AG20443 (cell line): ENCODE measurements at regions not wholly inside any gene's neighbourhood (a gene's known extent, or its start where the extent isn't known, plus 50 kb on each side); places are given as distances from the start of the nearest gene placed in this dataset.
"Not testable (repeated sequence)": the region's sequence is repeated elsewhere in the genome, so short reads cannot be mapped to it uniquely, and the experiment has no call there.

Experiments used
- DNase-seq: peaks from one replicate; pipeline ENCODE4 v3.0.0; 2012; ENCODE audit warnings: low spot score, mixed read lengths

DNA sequence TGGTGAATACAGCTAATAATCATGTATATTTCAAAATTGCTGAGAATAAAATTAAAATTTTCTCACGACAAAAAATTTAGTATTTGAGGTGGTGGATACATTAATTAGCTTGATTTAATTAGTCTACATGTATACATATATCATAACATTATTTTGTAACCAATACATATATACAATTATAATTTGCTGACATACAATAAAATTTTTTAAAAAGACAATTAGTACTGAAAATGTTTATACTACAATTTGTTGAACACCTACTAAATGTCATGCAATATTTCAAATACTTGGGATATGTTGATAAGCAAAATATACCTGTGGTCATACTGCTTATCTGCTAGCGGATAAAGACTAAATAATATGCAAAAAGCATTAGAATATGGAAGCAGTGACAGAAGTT is 586.5 kb downstream of the SLITRK6 start:
- DNase-seq = no peak

DNA sequence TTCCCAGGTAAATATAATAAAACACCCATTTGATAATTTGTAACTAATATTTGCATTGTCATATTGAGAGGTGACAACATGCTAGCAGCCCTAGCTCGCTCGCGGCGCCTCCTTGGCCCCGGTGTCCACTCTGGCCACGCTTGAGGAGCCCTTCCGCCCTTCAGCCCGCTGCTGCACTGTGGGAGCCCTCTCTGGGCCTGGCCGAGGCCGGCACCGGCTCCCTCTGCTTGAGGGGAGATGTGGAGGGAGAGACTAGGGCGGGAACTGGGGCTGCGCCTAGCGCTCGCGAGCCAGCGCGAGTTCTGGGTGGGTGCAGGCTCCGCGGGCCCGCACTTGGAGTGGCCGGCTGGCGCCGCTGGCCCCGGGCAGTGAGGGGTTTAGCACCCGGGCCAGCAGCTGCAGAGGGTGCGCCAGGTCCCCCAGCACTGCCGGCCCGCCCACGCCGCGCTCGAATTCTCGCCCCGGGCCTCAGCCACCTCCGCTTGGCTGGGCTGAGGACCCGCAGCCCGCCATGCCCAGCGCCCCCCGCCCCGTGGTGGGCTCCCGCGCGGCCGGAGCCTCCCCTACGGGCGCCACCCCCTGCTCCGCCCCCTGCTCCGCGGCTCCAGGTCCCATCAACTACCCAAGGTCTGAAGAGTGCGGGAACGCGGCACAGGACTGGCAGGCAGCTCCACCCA is 594.4 kb downstream of the SLITRK6 start:
- DNase-seq = no peak

GRCh38 chr13:85197431-85197830 is 601.8 kb downstream of the SLITRK6 start:
- DNase-seq = no peak

DNA sequence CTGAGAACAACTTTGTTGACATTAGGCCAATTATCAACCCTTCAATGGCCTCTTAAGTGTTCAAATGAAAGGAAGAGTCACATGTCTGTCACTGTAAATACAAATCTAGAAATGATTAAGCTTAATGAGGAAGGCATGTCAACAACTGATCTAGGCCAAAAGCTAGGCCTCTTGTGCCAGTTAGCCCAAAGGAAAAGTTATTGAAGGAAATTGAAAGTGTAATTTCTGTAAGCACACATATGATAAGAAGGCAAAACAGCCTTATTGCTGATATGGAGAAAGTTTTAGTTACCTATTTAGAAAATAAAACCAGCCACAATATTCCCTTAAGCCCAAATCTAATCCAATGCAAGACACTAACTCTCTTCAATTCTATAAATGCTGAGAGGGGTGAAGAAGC is 604.7 kb downstream of the SLITRK6 start:
- no peak for DNase-seq

DNA sequence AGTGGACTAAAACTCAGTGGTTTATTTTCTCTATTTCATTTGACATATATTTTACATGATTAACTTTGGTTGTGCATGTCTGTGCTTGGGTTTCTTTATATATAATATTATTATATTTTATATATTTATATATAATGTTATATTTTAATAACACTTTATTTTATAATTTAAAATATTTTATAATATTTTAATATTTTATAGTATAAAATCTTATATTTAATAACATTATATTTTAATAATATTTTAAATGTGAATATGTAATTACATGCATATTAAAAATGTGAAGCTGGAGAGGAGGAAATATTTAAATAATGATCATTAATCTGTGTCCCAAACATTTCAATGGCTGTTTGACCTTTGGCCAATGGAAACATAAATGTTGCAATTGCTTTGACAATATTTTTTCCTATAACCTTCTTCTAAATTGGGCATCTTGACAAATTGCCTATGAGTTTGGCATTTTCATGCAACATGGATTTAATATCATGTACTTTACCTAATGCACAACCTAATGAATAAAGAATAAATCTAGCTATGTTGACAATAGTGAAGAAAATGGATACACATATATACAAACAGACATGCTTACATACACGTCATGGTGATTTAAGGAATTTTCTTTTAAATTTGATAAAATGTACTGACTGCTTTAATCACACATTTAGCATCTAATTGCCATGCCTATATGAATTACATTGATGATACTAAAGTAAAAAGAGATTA is 607.1 kb downstream of the SLITRK6 start:
- DNase-seq = no peak

DNA sequence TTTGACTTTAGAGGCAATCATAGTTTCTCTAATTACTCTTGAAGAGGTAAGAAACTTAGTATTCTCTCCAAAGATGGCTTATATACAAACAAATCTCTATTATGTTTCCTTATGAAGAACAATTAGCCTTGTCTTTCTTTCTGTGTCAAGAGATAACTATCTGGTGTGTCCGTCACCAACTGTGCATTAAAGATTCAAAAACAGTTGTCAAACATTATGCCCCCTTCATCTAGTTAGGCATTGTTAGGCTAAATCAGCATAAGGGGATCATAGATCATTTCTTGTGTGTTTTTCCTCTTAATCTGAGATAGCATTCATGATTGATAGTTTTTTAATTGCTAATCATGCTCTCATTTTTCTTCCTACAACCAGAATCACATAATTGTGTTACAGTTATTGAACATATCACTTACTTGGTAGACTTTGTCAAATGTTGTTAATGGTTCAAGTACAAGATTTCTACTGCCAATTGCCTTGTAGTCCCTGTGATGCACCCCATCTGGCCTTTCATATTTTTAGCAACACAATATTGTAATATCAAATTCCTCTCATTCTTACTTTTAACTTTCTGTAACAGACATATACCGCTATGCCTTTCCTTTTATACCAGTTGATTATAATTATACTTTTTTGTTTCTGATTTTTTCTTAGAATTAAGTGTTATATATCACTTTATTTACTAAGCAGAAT is 612.7 kb downstream of the SLITRK6 start:
- no peak for DNase-seq

GRCh38 chr13:85174291-85174690 is 624.9 kb downstream of the SLITRK6 start:
- no peak for DNase-seq

- no peak for DNase-seq
These were observed 628.8 kb downstream of the SLITRK6 start for GRCh38 chr13:85170372-85170771.

DNA sequence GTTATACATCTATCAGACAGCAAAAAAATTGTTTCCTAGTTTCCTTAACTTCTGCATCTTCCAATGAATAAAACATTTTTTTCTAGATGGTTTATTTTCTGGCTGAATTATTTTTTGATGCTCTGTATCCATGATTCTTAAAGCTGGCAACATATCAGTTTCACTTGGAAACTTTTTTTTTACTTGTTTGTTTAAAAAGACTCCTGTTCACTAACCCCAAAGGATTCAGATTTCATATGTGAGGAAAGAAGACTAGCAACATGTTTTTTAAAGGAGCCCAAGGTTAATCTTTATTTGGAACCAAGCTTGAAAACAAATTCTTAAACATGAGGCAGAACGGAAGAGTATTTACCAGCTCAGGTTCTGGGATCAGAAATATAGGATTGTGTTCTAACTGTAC is 632.3 kb downstream of the SLITRK6 start:
- DNase-seq = no peak

DNA sequence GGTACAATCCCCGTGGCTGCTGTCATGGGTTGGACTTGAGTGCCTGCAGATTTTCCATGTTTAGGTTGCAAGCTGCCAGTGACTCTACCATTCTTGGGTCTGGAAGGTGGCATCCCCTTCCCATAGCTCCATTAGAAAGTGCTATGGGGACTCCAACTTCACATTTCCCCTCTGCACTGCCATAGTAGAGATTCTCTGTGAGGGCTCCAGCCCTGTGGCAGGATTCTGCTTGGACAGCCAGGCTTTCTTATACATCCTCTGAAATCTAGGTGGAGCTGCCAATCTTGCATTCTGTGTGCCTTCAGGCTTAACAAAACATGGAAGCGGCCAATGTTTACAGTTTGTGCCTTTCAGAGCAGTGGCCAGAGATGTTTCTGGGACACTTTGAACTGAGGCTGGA is 636.2 kb downstream of the SLITRK6 start:
- DNase-seq = no peak

DNA sequence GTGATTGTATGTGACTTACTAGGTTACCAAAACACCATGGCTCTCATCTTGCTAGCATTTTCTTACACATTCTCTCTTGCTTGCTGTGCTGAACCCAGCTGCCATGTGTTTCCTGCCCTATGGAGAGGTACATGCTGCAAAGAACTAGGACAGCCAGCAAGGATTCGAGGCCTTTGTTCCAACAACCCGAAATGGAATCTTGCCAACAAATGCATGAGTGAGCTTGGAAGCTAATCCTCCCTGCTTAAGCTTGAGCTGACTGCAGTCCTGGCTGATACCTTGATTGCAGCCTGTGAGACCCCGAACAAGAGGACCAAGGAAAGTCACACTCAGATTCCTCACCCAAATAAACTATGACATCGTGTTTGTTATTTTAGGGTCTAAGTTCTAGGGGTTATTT is 651.2 kb downstream of the SLITRK6 start:
- no peak for DNase-seq

GRCh38 chr13:85142351-85142927 is 656.8 kb downstream of the SLITRK6 start:
- DNase-seq = no peak

DNA sequence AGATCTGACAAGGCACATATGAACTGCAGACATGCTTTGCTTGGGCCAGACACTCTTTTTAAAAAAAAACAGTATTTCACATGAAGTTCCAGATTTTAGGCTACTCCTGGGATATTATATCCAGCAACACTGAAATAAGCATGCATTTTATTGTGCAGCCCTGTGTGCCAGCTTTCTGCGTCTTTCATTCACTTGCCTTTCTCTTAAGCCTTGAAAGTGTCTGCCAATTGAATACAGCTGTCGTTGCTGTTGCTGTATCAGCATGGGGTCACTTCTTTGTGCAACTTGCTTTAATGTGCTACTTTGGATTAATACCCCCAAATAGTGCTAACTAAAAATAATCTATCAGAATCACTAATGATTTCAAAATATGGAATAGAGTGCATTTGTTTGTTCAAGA is 657.8 kb downstream of the SLITRK6 start:
- no peak for DNase-seq

- no peak for DNase-seq
These were observed 659.0 kb downstream of the SLITRK6 start for GRCh38 chr13:85140192-85140591.

GRCh38 chr13:85137516-85137915 is 661.7 kb downstream of the SLITRK6 start:
- DNase-seq = no peak

DNA sequence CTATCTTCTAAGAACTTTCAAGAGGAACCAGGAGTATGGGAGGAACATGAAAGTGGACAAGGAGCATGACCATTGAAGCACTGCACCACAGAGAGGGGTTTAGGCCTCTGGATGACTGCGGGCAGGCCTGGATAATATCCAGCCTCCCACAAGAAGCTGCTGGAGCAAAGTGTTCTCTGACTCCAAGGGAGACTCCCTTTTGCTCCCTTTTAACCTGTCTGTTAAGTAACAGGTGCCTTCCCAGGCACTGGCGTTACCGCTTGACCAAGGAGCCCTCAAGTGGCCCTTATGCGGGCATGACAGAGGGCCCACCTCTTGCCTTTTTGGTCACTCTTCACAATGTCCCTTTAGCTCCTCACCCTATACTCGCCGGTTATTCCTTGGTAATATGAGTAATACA is 666.2 kb downstream of the SLITRK6 start:
- DNase-seq = no peak

DNA sequence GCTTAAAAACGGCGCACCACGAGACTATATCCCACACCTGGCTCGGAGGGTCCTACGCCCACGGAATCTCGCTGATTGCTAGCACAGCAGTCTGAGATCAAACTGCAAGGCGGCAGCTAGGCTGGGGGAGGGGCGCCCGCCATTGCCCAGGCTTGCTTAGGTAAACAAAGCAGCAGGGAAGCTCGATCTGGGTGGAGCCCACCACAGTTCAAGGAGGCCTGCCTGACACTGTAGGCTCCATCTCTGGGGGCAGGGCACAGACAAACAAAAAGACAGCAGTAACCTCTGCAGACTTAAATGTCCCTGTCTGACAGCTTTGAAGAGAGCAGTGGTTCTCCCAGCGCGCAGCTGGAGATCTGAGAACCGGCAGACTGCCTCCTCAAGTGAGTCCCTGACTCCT is 675.7 kb downstream of the SLITRK6 start:
- not testable (repeated sequence) for DNase-seq

DNA sequence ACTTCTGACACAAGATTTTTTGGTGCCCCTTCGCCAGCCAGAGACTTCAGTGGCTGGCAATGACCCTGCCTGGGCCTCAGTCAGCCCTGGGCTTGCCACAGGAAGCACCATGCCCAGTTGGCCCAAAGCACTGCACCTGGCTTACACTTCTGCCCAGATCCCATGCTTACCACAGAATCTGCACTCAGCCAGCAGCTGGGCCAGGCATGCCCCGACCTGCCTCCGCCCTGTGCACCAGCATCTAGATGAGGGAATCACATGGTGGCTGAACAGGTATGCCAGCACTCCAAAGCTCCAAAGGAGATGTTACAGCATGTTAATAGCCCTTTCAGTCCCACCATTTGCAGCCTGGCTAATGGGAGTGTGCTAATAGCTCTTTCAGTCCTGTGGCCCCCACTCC is 690.9 kb downstream of the SLITRK6 start:
- no peak for DNase-seq

DNA sequence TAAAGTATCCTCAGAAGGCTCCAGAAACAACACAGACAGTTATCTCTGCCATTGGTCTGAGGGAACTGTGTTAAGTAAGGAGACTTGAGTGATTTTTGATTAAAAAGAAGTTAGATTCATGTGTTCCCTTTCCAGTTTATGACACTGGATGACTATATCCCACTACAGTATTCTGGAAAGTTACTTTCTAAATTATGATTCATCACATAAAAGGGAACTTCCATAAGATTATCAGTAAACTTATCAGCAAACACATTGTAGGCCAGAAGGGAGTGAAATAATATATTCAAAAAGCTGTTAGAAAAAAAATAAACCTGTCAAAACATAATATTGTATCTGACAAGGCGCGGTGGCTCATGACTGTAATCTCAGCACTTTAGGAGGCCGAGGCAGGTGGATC is 700.0 kb downstream of the SLITRK6 start:
- DNase-seq = no peak

DNA sequence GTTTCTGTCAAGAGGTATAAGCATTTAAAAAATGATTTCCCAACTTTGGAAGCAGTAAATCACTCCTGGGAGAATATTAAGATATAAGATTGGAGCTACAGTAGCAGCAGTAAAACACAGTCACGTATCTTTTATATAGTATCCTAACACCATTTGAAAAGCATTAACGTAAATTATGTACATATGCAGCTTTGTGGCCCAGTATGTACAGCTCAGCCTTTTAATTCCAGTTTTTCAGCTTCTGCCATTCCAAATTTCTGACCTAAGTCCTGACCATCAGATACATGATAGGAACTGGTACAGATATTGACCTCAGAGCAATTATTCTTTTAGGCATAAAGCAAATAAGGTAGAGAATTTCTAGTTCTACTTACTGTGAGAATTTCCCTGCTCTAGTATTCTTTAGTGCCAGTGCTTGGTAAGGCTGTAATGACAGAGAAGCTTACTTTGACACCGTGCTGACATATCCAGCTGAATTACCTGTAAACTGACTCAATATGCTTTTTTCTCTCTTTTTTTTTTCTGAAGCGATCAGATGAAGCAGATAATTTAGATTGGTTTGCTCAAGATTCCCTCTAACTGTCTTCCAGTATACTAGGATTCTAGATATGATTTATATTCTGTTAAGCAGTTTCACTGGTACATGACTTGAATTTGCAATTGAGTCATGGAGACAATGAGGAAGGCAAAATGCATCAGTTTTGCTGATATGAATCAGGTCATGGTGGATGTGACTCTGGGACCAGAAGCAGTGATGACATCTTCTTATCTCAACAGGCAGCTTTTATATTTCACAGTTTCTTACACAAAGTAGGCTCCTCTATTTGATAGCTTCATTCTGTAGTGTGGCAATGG is 703.6 kb downstream of the SLITRK6 start:
- no peak for DNase-seq

GRCh38 chr13:85093808-85094207 is 705.4 kb downstream of the SLITRK6 start:
- peak; percentile 5 for DNase-seq

DNA sequence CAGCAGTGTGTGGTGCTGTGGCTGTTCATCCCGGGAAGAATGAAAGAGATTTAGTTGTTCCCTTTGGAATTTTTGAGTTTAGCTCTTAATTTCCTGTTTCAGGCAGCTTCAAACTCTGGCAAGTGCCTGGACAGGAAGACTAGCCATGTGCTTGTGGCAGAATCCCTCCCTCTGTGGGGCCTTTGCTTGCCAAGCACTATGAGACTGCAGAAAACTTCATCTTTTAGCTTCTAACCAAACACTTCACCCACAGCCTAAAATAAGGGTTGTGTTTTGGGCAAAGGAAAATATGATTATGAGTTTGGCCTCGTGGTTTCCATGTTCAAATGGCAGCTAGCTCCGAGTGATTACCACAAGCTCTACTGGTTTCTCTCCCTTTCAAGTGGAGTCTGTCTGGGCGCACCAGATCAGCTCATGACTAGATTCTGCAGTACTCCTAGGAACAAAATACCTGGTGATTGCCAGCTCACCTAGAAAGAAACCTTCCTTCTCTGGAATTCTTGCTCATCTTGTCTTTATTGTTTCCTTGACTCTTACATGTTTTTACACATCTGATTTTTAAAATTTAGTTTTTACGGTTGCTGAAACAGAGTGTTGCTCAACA is 707.5 kb downstream of the SLITRK6 start:
- DNase-seq = peak; percentile 1
